Endothelial cell of umbilical vein (primary cell): ENCODE measurements at regions not wholly inside any gene's neighbourhood (a gene's known extent, or its start where the extent isn't known, plus 50 kb on each side); places are given as distances from the start of the nearest gene placed in this dataset.

Experiments used
- BruUV-seq: library from RNA; stranded (reverse); fragments of 400-500 nt; replicated peaks from 2 replicates; lab custom pipeline; 2021; lab: Mats Ljungman, UMichigan
- CTCF ChIA-PET: fragments of 300-600, 350-600 bp; sonication (Branson Sonifier 250); formaldehyde crosslinking; loops from one replicate; lab custom pipeline; 2021; ENCODE audit warnings: antibody characterized with exemption, inconsistent platforms; lab: Charles Lee
- POLR2A ChIA-PET: fragments of 300-600, 350-600 bp; sonication (Branson Sonifier 250); formaldehyde crosslinking; loops from one replicate; lab custom pipeline; 2021; ENCODE audit warnings: antibody characterized with exemption, inconsistent platforms; lab: Charles Lee
- DNase-seq: peaks from one replicate; pipeline ENCODE4 v3.0.0-alpha.2; 2011; ENCODE audit warnings: low read depth, low spot score
- FAIRE-seq: peaks from 2 replicates; lab custom pipeline; 2011; peaks lifted over from hg19 to GRCh38; lab: Jason Lieb, UNC
- H2AFZ ChIP-seq: 2 replicates; pipeline ENCODE4 v1.6.0; 2012; ENCODE audit warnings: low read depth, low read length, control low read depth, inconsistent platforms
- H3K27ac ChIP-seq: 2 replicates; pipeline ENCODE4 v1.5.1; 2011; ENCODE audit warnings: low read depth, mild to moderate bottlenecking, control low read depth, low read length, moderate library complexity; ENCODE audit not compliant: insufficient read depth
- H3K27me3 ChIP-seq, 2 experiments: 2 replicates each; pipeline versions ENCODE4 v1.6.0 to v1.6.1; 2011; ENCODE audit warnings: low read length in 2 of 2, mixed read lengths in 1 of 2; ENCODE audit not compliant: control insufficient read depth in 2 of 2, insufficient read depth in 2 of 2
- H3K36me3 ChIP-seq, 2 experiments: 2 replicates in 1 of 2; 3 replicates in 1 of 2; pipeline ENCODE4 v1.5.1; 2011; ENCODE audit warnings: low read length in 2 of 2, mild to moderate bottlenecking in 1 of 2, moderate library complexity in 1 of 2; ENCODE audit not compliant: control insufficient read depth in 2 of 2, insufficient read depth in 2 of 2; ENCODE audit errors: extremely low read depth in 1 of 2
- H3K4me1 ChIP-seq: 3 replicates; pipeline ENCODE4 v1.5.1; 2011; ENCODE audit warnings: mild to moderate bottlenecking, low read length; ENCODE audit not compliant: control insufficient read depth, insufficient read depth; ENCODE audit errors: extremely low read depth
- H3K4me2 ChIP-seq: 2 replicates; pipeline ENCODE4 v1.6.1; 2011; ENCODE audit warnings: low read length, control low read depth, mixed read lengths; ENCODE audit not compliant: insufficient read depth
- H3K4me3 ChIP-seq, 3 experiments: fragments of 200-600 bp in 1 of 3; sonication (generic), shearing (Covaris generic) in 1 of 3; replicated peaks in 1 of 3; 2 replicates each; pipeline ENCODE4 v1.5.1; 2011 to 2016; ENCODE audit warnings: control low read depth in 3 of 3, low read length in 3 of 3, mild to moderate bottlenecking in 2 of 3, inconsistent platforms in 1 of 3, low read depth in 1 of 3, moderate library complexity in 1 of 3; ENCODE audit not compliant: insufficient read depth in 1 of 3
- H3K79me2 ChIP-seq: 2 replicates; pipeline ENCODE4 v1.6.0; 2012; ENCODE audit warnings: low read length, inconsistent platforms; ENCODE audit not compliant: control insufficient read depth, insufficient read depth
- H3K9ac ChIP-seq: replicated peaks from 2 replicates; pipeline ENCODE3; 2011; ENCODE audit warnings: low read length, control low read depth; ENCODE audit not compliant: insufficient read depth; ENCODE audit errors: extremely low read depth
- H3K9me1 ChIP-seq: replicated peaks from 3 replicates; pipeline ENCODE4 v1.6.0; 2011; ENCODE audit warnings: mild to moderate bottlenecking, low read length; ENCODE audit not compliant: control insufficient read depth, insufficient read depth; ENCODE audit errors: extremely low read depth
- H3K9me3 ChIP-seq: replicated peaks from 2 replicates; pipeline ENCODE4 v1.5.1; 2012; ENCODE audit warnings: low read length, inconsistent platforms; ENCODE audit not compliant: control insufficient read depth, insufficient read depth
- H4K20me1 ChIP-seq: replicated peaks from 2 replicates; pipeline ENCODE3; 2011; ENCODE audit warnings: mild to moderate bottlenecking, low read length; ENCODE audit not compliant: control insufficient read depth, insufficient read depth; ENCODE audit errors: extremely low read depth
- EZH2 ChIP-seq: IDR thresholded peaks from 2 replicates; pipeline ENCODE4 v1.6.1; 2012; ENCODE audit warnings: borderline replicate concordance, low read depth, mild to moderate bottlenecking, moderate library complexity, low read length, inconsistent platforms; ENCODE audit not compliant: severe bottlenecking
- FOS ChIP-seq: IDR thresholded peaks from 2 replicates; pipeline ENCODE4 v1.6.1; 2011; ENCODE audit warnings: mild to moderate bottlenecking, low read length, moderate library complexity, borderline replicate concordance; ENCODE audit not compliant: insufficient read depth
- GATA2 ChIP-seq: IDR thresholded peaks from 2 replicates; pipeline ENCODE4 v1.7.0; 2011; ENCODE audit warnings: low read depth, mild to moderate bottlenecking, moderate library complexity, mixed read lengths, low read length; ENCODE audit not compliant: insufficient read length, insufficient read depth
- JUN ChIP-seq: IDR thresholded peaks from 2 replicates; pipeline ENCODE4 v1.6.1; 2011; ENCODE audit warnings: borderline replicate concordance, low read depth; ENCODE audit not compliant: insufficient read length, insufficient read depth
- MYC ChIP-seq: IDR thresholded peaks from one replicate; pipeline ENCODE4 v1.6.1; 2011; ENCODE audit warnings: mild to moderate bottlenecking, low read depth, low read length
- POLR2A ChIP-seq: IDR thresholded peaks from 2 replicates; pipeline ENCODE4 v1.6.1; 2012; ENCODE audit warnings: low read depth, mild to moderate bottlenecking, control low read depth, low read length
- POLR2AphosphoS5 ChIP-seq: IDR thresholded peaks from 2 replicates; pipeline ENCODE4 v1.6.1; 2012; ENCODE audit warnings: low read depth, mild to moderate bottlenecking, control low read depth, low read length, moderate library complexity; ENCODE audit not compliant: insufficient read depth
- dilution Hi-C: fragments of 300-500 bp; cut with MboI; formaldehyde crosslinking; loops from one replicate; pipeline ENCODE4 v1.15.0; 2019; ENCODE audit warnings: low sequenced_read_pairs; ENCODE audit not compliant: extremely low pct_ligation_motif_present
- intact Hi-C: fragments of 100-400 bp; cut with micrococcal nuclease; formaldehyde crosslinking; loops from one replicate; pipeline ENCODE4 v1.10.0; 2022
- TF ChIP-seq, protein P1 (sequence below): IDR thresholded peaks from 2 replicates; pipeline ENCODE4 v1.6.1; 2011; ENCODE audit not compliant: insufficient read depth, insufficient read length
- TF ChIP-seq, protein P2 (sequence below), 2 donors: IDR thresholded peaks; 1 replicate in 1 of 2; 2 replicates in 1 of 2; pipeline ENCODE4 v1.5.1; 2011; ENCODE audit warnings: low read length in 2 of 2, mild to moderate bottlenecking in 2 of 2, moderate library complexity in 2 of 2, control low read depth in 1 of 2, inconsistent platforms in 1 of 2, low read depth in 1 of 2; ENCODE audit not compliant: insufficient read depth in 1 of 2; ENCODE audit errors: extremely low read depth in 1 of 2

DNA sequence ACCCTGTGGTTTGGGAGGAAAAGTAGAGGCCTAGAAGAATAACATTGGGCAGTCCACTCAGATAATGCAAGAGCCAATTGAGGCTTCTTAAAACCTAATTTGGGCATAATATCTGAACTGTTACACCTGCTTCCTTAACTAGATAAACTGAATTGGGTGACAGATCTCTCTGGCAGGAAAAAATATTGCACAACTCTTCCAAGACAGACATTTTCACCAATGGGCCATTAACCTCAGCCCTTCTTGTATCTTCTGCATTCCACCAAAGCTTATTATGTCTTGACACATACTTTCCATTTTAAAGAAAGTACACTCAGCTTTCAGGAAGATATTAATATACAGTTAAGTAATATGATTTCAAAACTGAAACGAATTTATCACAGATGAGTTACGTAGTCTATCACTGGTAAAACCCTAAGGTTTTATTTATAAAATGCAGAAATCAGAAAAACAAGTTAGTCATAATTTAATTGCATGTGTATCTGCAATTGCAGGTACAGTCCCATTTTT, 79.9 kb upstream of the MON1B start:
- ChIA-PET CTCF (no interaction called here), POLR2A (no interaction called here)
- dilution Hi-C loops (no loop called here), intact Hi-C loops (loop anchor here (5.0 kb wide), 1 partner anchor 601 kb away; no protein-coding TSS in a partner anchor)
- BruUV-seq: no TSS peak
- TF ChIP-seq POLR2AphosphoS5 (no peak), POLR2A (no peak), GATA2 (no peak), JUN (no peak), EZH2 (no peak), FOS (no peak), MYC (no peak)
- TF ChIP-seq, protein P1, sequence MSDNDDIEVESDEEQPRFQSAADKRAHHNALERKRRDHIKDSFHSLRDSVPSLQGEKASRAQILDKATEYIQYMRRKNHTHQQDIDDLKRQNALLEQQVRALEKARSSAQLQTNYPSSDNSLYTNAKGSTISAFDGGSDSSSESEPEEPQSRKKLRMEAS: no peak
- TF ChIP-seq, protein P2, sequence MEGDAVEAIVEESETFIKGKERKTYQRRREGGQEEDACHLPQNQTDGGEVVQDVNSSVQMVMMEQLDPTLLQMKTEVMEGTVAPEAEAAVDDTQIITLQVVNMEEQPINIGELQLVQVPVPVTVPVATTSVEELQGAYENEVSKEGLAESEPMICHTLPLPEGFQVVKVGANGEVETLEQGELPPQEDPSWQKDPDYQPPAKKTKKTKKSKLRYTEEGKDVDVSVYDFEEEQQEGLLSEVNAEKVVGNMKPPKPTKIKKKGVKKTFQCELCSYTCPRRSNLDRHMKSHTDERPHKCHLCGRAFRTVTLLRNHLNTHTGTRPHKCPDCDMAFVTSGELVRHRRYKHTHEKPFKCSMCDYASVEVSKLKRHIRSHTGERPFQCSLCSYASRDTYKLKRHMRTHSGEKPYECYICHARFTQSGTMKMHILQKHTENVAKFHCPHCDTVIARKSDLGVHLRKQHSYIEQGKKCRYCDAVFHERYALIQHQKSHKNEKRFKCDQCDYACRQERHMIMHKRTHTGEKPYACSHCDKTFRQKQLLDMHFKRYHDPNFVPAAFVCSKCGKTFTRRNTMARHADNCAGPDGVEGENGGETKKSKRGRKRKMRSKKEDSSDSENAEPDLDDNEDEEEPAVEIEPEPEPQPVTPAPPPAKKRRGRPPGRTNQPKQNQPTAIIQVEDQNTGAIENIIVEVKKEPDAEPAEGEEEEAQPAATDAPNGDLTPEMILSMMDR (IDR thresholded peaks at IDR 0.05; ENCODE audit: extremely low read depth in 1 of 2, insufficient read depth in 1 of 2, low read depth in 1 of 2, low read length in 2 of 2): no peak
- no peaks in the 10 kb centered on the region for H3K9me3 ChIP-seq
- no peak overlapping the region for H3K4me2 ChIP-seq
- no peaks in the 10 kb centered on the region for H3K27me3 ChIP-seq
- H3K9ac ChIP-seq: no peak overlapping the region
- H3K79me2 ChIP-seq: no peaks in the 10 kb centered on the region
- no peaks in the 10 kb centered on the region for H4K20me1 ChIP-seq
- FAIRE-seq (no peak), DNase-seq (no peak)
- H3K4me1 ChIP-seq: no peaks in the 10 kb centered on the region
- H3K9me1 ChIP-seq: no peaks in the 10 kb centered on the region
- no peaks in the 10 kb centered on the region for H3K36me3 ChIP-seq
- H3K4me3 ChIP-seq: no peak overlapping the region
- H2AFZ ChIP-seq: no peak overlapping the region
- no peak overlapping the region for H3K27ac ChIP-seq
